Liver (tissue), 3 donors: ENCODE measurements at regions not wholly inside any gene's neighbourhood (a gene's known extent, or its start where the extent isn't known, plus 50 kb on each side); places are given as distances from the start of the nearest gene placed in this dataset.

Source experiments
- EGR1 ChIP-seq, 2 donors: IDR thresholded peaks; 2 replicates each; pipeline ENCODE4 v1.6.1; 2016 to 2018; ENCODE audit warnings: antibody characterized with exemption in 2 of 2, low read depth in 2 of 2
- GABPA ChIP-seq, 2 donors: IDR thresholded peaks in 1 of 2; conservative IDR thresholded peaks in 1 of 2; 2 replicates each; pipeline ENCODE4 v1.6.1; 2016; ENCODE audit warnings: antibody characterized with exemption in 2 of 2, mild to moderate bottlenecking in 1 of 2, moderate library complexity in 1 of 2
- HNF4A ChIP-seq, 2 donors: conservative IDR thresholded peaks; 2 replicates each; pipeline ENCODE4 v1.6.1; 2016; ENCODE audit warnings: antibody characterized with exemption in 2 of 2, mild to moderate bottlenecking in 2 of 2
- RAD21 ChIP-seq, 2 donors: IDR thresholded peaks; 2 replicates each; pipeline ENCODE4 v1.6.1; 2016; ENCODE audit warnings: antibody characterized with exemption in 2 of 2, mild to moderate bottlenecking in 2 of 2
- RXRA ChIP-seq, 2 donors: IDR thresholded peaks; 2 replicates each; pipeline ENCODE4 v1.6.1; 2017 to 2018; ENCODE audit warnings: antibody characterized with exemption in 2 of 2, mild to moderate bottlenecking in 1 of 2
- TAF1 ChIP-seq: conservative IDR thresholded peaks from 2 replicates; pipeline ENCODE4 v1.6.1; 2016; ENCODE audit warnings: antibody characterized with exemption, mild to moderate bottlenecking
- YY1 ChIP-seq: IDR thresholded peaks from 2 replicates; pipeline ENCODE4 v1.6.1; 2016; ENCODE audit warnings: antibody characterized with exemption, mild to moderate bottlenecking
- TF ChIP-seq, protein P1 (sequence below): IDR thresholded peaks from 2 replicates; pipeline ENCODE4 v1.6.1; 2016; ENCODE audit warnings: antibody characterized with exemption, mild to moderate bottlenecking
- TF ChIP-seq, protein P2 (sequence below): fragments of 150-350 bp; IDR thresholded peaks from 2 replicates; pipeline ENCODE4 v1.5.1; 2017; ENCODE audit warnings: improper control_type of control experiment, low read depth, low read length; ENCODE audit not compliant: missing input control
- TF ChIP-seq, protein P3 (sequence below): IDR thresholded peaks from 2 replicates; pipeline ENCODE4 v1.6.1; 2016; ENCODE audit warnings: antibody characterized with exemption
- TF ChIP-seq, protein P4 (sequence below): IDR thresholded peaks from 2 replicates; pipeline ENCODE4 v1.6.1; 2016; ENCODE audit warnings: antibody characterized with exemption
- donor health status: healthy.
- donor health status: healthy.

DNA sequence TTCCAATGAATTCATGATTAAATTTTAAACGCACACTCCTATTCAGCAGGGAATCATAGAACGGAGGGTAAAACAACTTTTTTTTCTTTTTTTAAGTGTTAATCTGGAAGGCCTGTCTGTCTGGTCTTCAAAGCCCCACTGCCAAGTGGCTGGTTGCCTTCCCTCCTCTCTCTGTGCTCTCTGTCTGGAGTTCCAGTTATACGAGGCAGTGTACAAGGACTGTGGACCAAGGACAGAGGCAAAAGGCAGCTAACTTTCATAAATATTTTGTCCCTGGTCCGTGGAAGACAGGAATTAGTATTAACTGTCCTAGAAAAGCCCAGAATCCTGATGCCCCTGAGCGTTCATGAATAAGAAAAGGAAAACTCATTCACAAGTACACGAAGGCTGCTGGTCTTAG, 164.0 kb upstream of the E2F8 start:
- TF ChIP-seq, protein P1, sequence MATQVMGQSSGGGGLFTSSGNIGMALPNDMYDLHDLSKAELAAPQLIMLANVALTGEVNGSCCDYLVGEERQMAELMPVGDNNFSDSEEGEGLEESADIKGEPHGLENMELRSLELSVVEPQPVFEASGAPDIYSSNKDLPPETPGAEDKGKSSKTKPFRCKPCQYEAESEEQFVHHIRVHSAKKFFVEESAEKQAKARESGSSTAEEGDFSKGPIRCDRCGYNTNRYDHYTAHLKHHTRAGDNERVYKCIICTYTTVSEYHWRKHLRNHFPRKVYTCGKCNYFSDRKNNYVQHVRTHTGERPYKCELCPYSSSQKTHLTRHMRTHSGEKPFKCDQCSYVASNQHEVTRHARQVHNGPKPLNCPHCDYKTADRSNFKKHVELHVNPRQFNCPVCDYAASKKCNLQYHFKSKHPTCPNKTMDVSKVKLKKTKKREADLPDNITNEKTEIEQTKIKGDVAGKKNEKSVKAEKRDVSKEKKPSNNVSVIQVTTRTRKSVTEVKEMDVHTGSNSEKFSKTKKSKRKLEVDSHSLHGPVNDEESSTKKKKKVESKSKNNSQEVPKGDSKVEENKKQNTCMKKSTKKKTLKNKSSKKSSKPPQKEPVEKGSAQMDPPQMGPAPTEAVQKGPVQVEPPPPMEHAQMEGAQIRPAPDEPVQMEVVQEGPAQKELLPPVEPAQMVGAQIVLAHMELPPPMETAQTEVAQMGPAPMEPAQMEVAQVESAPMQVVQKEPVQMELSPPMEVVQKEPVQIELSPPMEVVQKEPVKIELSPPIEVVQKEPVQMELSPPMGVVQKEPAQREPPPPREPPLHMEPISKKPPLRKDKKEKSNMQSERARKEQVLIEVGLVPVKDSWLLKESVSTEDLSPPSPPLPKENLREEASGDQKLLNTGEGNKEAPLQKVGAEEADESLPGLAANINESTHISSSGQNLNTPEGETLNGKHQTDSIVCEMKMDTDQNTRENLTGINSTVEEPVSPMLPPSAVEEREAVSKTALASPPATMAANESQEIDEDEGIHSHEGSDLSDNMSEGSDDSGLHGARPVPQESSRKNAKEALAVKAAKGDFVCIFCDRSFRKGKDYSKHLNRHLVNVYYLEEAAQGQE, result no peak
- TF ChIP-seq, protein P2, sequence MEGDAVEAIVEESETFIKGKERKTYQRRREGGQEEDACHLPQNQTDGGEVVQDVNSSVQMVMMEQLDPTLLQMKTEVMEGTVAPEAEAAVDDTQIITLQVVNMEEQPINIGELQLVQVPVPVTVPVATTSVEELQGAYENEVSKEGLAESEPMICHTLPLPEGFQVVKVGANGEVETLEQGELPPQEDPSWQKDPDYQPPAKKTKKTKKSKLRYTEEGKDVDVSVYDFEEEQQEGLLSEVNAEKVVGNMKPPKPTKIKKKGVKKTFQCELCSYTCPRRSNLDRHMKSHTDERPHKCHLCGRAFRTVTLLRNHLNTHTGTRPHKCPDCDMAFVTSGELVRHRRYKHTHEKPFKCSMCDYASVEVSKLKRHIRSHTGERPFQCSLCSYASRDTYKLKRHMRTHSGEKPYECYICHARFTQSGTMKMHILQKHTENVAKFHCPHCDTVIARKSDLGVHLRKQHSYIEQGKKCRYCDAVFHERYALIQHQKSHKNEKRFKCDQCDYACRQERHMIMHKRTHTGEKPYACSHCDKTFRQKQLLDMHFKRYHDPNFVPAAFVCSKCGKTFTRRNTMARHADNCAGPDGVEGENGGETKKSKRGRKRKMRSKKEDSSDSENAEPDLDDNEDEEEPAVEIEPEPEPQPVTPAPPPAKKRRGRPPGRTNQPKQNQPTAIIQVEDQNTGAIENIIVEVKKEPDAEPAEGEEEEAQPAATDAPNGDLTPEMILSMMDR, result no peak
- TF ChIP-seq YY1 (no peak), RAD21 (IDR thresholded peaks at IDR 0.05) (no peak), GABPA (IDR thresholded peaks at IDR 0.05 in 1 of 2, conservative IDR thresholded peaks at IDR 0.05 in 1 of 2) (no peak), RXRA (IDR thresholded peaks at IDR 0.05) (no peak), TAF1 (no peak), HNF4A (conservative IDR thresholded peaks at IDR 0.05) (peak in 1 of 2 donors; percentile 51), EGR1 (IDR thresholded peaks at IDR 0.05; ENCODE audit: low read depth in 2 of 2) (no peak)
- TF ChIP-seq, protein P3, sequence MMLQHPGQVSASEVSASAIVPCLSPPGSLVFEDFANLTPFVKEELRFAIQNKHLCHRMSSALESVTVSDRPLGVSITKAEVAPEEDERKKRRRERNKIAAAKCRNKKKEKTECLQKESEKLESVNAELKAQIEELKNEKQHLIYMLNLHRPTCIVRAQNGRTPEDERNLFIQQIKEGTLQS, result no peak
- TF ChIP-seq, protein P4, sequence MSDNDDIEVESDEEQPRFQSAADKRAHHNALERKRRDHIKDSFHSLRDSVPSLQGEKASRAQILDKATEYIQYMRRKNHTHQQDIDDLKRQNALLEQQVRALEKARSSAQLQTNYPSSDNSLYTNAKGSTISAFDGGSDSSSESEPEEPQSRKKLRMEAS, result no peak
